ENCODE measurements at regions not wholly inside any gene's neighbourhood (a gene's known extent, or its start where the extent isn't known, plus 50 kb on each side); places are given as distances from the start of the nearest gene placed in this dataset.

DNA sequence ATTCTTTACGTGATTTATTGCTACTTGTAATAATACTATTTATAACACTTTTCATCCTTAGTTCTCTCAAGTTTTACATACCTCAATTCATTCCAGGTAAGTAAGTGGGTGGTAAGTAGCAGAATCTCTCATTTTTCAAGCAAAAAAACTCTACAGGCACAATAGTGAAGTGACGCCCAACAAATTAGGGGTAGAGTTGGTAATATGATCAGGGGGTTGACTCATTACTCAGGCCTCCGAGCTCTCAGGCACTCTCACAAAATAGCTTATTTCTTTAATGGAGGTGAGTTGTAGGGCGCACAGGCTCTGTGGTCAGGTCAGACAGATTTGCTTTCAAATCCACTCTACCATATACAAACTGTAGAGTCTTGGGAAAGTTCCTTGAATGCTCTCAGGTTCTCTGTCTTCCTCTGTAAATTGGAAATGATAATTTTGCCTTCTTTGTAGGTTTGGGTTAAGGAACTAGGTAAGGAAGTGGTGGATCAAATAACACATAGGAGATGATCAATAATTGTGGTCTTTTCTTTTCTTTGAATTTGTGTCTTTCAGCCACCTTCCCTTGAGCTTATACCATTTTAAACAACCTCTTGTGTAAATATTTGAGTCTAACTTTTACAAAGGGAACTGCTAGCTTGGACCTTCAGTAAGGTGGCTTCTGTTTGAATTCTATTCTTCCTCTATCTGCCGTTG is 134.9 kb upstream of the LEF1 start:
- DNase-seq (ENCODE audit: low spot score in 2 of 2) (no peak), FAIRE-seq (no peak)

- no peak for FAIRE-seq
- no peak for DNase-seq (ENCODE audit: low spot score in 2 of 2)
Measured at GRCh38 chr4:108301545-108302251, 133.0 kb upstream of the LEF1 start.

DNA sequence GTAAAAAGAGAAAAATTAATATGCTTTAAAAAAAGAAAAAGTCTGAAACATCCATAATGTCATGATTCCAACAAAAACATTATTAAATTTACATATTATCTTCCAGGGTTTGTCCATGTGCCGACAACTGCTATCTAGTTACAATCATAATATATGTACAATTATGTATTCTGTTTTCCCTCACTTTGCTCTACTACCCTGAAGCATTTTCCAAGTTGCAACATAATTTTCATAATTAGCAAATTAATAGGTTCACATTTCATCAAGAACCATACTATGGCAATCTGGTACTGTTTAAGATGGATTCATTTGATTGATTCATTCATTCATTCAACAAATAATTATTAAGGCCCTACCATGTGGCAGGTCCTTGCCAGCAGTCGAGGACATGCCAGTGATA is 128.9 kb upstream of the LEF1 start:
- FAIRE-seq (no peak), DNase-seq (ENCODE audit: low spot score in 2 of 2) (no peak)

DNA sequence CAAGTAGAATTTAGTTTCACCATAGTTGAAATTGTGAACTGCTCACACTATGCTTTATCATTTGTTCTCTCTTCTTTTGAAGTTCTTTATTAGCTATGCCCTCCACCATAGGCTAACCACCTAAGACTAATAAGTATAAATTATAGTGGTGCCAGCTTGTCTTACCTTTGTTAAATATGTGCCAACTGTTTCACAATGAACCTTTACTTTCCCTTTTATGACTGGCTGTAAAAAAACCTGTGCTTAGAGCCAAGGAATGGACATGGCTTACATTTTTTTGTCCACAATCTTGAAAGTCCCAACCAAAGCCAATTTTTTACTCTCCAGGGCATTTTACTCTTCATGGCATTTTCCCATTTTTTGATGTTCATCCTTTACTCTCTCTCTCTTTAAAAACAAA is 123.5 kb upstream of the LEF1 start:
- no peak for FAIRE-seq
- DNase-seq (ENCODE audit: low spot score in 2 of 2): no peak

- FAIRE-seq (no peak), DNase-seq (ENCODE audit: low spot score in 2 of 2) (no peak)
Measured at GRCh38 chr4:108291137-108291536, 122.4 kb upstream of the LEF1 start.

- DNase-seq (ENCODE audit: low spot score in 2 of 2) (no peak), FAIRE-seq (no peak)
Measured at GRCh38 chr4:108287834-108288413, 119.2 kb upstream of the LEF1 start.

DNA sequence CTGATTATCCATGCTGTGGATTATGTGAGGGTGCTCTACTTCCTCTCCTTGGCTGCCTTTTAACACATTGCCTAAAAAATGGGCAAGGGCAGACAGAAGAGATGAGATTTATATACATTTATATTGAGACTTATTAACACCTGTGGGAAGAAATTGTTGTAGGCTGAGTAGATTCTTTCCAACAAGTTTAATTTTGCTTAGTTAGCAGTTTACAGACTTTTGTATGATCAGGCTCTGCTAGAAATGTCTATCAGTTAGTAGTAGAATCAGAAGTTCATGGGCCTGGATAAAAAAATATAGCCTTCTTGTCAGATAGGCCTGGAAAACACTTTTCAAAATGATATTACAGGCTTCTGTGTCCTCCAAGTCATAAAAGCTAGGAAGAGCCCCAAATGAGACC is 111.3 kb upstream of the LEF1 start:
- DNase-seq (ENCODE audit: low spot score in 2 of 2): no peak

GRCh38 chr4:108276690-108277089 is 108.0 kb upstream of the LEF1 start:
- DNase-seq (ENCODE audit: low spot score in 2 of 2) (no peak), FAIRE-seq (no peak)

More for the DNA sequence above, 111.3 kb upstream of the LEF1 start:
- FAIRE-seq: no peak

GRCh38 chr4:108272986-108273385 is 104.3 kb upstream of the LEF1 start:
- no peak for FAIRE-seq
- no peak for DNase-seq (ENCODE audit: low spot score in 2 of 2)

DNA sequence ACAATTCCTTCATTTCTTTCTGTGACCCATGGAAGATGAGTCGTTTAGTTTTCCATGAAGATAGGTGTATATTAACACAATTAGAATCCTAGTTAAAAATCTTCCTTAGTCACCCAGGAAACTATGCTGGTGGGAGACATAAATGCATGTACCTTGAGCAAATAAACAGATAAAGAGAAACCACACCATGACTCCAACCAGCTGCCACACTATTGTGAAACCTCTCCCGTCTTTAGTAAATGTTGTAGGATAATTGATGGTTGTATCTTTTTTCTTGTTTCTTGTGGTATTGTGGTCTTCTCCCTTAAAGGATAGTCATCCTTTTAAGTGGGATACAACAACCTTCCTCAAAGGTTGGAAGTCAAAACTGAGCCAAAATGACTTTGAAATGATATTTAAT is 103.8 kb upstream of the LEF1 start:
- DNase-seq (ENCODE audit: low spot score in 2 of 2) (no peak), FAIRE-seq (no peak)

DNA sequence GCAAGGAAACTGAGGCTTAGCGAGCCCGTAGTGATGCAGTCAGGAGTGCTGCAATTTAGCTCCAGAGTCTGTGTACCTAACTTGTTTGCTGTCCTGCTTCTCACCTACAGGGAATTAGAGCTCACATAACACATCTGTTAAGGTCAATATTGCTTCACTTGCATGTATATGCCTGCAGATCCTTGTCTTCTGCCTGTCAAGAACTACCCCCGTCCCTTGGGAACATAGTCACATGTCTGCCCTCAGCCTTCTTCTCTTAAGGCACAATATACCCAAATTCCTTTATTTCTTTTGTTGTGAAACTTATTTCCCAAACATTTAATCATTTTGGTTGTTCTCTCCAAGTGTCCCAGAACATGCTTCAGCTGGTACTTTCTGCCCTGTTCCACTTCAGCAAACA is 103.3 kb upstream of the LEF1 start:
- FAIRE-seq: no peak
- DNase-seq (ENCODE audit: low spot score in 2 of 2): no peak

- no peak for FAIRE-seq
Measured at GRCh38 chr4:108270466-108271450, 102.0 kb upstream of the LEF1 start.

DNA sequence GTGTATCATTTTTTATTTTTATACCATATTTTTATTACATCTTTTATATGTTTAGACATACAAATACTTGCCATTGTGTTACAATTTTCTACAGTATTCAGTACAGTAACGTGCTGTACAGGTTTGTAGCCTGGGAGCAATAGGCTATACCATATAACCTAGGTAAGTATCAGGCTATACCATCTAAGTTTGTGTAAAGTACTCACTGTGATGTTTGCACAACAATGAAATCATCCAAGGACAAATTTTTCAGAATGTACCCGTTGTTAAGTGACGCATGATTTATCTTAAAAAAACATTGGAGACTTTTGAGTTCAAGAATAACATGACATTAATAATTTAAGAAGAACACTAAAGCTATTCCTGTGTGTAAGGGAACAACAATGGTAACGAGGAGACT is 96.0 kb upstream of the LEF1 start:
- no peak for FAIRE-seq
- no peak for DNase-seq (ENCODE audit: low spot score in 2 of 2)

More at GRCh38 chr4:108270466-108271450, 102.0 kb upstream of the LEF1 start:
- no peak for DNase-seq (ENCODE audit: low spot score in 2 of 2)

DNA sequence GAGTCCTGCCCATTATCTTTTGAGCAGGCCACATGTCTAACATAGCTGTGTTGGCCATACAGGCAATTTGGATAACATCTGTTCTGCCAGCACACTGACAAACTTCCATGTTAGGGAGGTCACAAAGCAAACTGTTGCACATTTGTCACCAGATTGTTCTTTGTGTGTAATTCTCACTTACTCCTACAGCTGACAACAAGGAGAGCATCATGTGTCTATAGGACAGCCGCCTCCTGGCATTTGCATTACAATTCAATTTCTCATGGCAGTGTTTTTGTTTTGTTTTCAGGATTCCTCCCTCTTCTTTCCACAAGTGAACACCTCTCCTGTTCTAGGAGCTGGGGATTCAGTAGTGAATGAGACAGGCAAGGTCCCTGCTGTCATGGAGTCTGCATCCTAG is 94.3 kb upstream of the LEF1 start:
- no peak for FAIRE-seq

GRCh38 chr4:108261026-108261425 is 92.3 kb upstream of the LEF1 start:
- FAIRE-seq (no peak), DNase-seq (ENCODE audit: low spot score in 2 of 2) (no peak)

More for the DNA sequence above, 94.3 kb upstream of the LEF1 start:
- DNase-seq (ENCODE audit: low spot score in 2 of 2): no peak

- no peak for DNase-seq (ENCODE audit: low spot score in 2 of 2)
- FAIRE-seq: no peak
Measured at GRCh38 chr4:108256538-108256937, 87.8 kb upstream of the LEF1 start.

- FAIRE-seq: no peak
Measured at GRCh38 chr4:108255203-108255747, 86.5 kb upstream of the LEF1 start.

DNA sequence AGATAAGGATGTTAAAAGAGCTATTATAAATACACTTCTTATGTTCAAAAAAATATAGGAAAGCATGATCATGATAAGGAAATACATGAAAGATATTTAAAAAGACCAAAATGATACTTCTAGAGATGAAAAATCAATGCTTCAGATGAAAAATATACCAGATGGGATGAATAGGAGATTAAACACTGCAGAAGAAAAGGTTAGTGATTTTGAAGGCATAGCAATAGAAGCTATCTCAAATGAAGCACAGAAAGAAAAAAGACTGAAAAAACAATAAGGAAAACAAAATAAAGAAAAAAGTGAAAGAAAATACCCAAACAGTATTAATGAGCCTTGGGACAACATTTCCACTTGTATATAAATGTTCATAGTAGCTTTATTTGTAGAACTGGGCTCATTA is 80.7 kb upstream of the LEF1 start:
- FAIRE-seq: no peak
- no peak for DNase-seq (ENCODE audit: low spot score in 2 of 2)

More at GRCh38 chr4:108255203-108255747, 86.5 kb upstream of the LEF1 start:
- DNase-seq (ENCODE audit: low spot score in 2 of 2): no peak

GRCh38 chr4:108247387-108248049 is 78.8 kb upstream of the LEF1 start:
- DNase-seq (ENCODE audit: low spot score in 2 of 2) (no peak), FAIRE-seq (no peak)

DNA sequence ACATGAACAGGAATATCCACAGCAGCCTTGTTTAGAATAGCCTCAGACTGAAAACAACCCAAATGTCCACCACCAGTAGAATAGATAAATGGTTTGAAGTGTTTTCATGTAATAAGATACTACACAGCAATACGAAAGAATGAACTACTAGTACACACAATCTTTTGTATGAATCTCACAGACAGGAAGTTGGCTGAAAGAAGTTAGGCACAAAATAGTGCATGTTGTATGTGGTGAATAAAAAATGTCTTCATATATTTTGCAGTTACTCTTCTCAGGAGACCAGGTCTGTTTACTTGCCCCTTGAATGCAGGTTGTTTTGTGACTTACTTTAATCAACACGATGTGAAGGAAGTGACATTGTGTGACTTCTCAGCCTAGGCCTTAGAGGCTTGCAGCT is 75.9 kb upstream of the LEF1 start:
- no peak for FAIRE-seq
- DNase-seq (ENCODE audit: low spot score in 2 of 2): no peak

Data from frontal cortex (tissue), 3 donors.